ENCODE measurements at regions not wholly inside any gene's neighbourhood (a gene's known extent, or its start where the extent isn't known, plus 50 kb on each side); places are given as distances from the start of the nearest gene placed in this dataset.
"Not testable (repeated sequence)": the region's sequence is repeated elsewhere in the genome, so short reads cannot be mapped to it uniquely, and the experiment has no call there.

GRCh38 chr2:226548732-226549131 lies 250.9 kb downstream of the IRS1 start:
- Mint-ChIP-seq H3K9me3 (no peaks in the 10 kb centered on the region), H3K27me3 (peaks cover 0 to 1% of the 10 kb centered on the region in 2 donors), H3K4me1 (ENCODE audit: low read depth in 2 of 2) (no peaks in the 10 kb centered on the region), H3K36me3 (ENCODE audit: insufficient read depth) (no peaks in the 10 kb centered on the region), H3K4me3 (no peak overlapping the region), H3K27ac (no peak overlapping the region)
- DNase-seq (no peak), ATAC-seq (replicated peaks) (no peak)

- no peak for DNase-seq
- Mint-ChIP-seq H3K4me1 (ENCODE audit: low read depth in 2 of 2) (no peaks in the 10 kb centered on the region), H3K4me3 (no peak overlapping the region), H3K9me3 (peaks cover 0 to 1% of the 10 kb centered on the region in 2 donors), H3K27ac (no peak overlapping the region), H3K27me3 (peaks cover 5 to 7% of the 10 kb centered on the region in 2 donors), H3K36me3 (ENCODE audit: insufficient read depth) (no peaks in the 10 kb centered on the region)
- ATAC-seq (replicated peaks), result no peak
These were observed 254.9 kb downstream of the IRS1 start for GRCh38 chr2:226544596-226545210.

GRCh38 chr2:226540204-226540994 lies 259.2 kb downstream of the IRS1 start:
- DNase-seq (no peak), ATAC-seq (replicated peaks) (no peak)
- Mint-ChIP-seq H3K27ac (no peak overlapping the region), H3K4me1 (ENCODE audit: low read depth in 2 of 2) (no peaks in the 10 kb centered on the region), H3K9me3 (peaks cover 0 to 1% of the 10 kb centered on the region in 2 donors), H3K36me3 (ENCODE audit: insufficient read depth) (no peaks in the 10 kb centered on the region), H3K4me3 (no peak overlapping the region), H3K27me3 (peaks cover 5 to 7% of the 10 kb centered on the region in 2 donors)

- Mint-ChIP-seq H3K36me3 (ENCODE audit: insufficient read depth) (no peaks in the 10 kb centered on the region), H3K27ac (no peak overlapping the region), H3K27me3 (peaks cover 0 to 5% of the 10 kb centered on the region in 2 donors), H3K4me3 (no peak overlapping the region), H3K9me3 (peaks cover 0 to 1% of the 10 kb centered on the region in 2 donors), H3K4me1 (ENCODE audit: low read depth in 2 of 2) (no peaks in the 10 kb centered on the region)
- ATAC-seq (replicated peaks) (no peak), DNase-seq (no peak)
These were observed 263.2 kb downstream of the IRS1 start for GRCh38 chr2:226536410-226536809.

- not testable (repeated sequence) for H3K9me3 Mint-ChIP-seq; H3K36me3 Mint-ChIP-seq (ENCODE audit: insufficient read depth); ATAC-seq (replicated peaks); H3K27me3 Mint-ChIP-seq; DNase-seq; H3K4me1 Mint-ChIP-seq (ENCODE audit: low read depth in 2 of 2); H3K4me3 Mint-ChIP-seq; H3K27ac Mint-ChIP-seq
These were observed 266.6 kb downstream of the IRS1 start for GRCh38 chr2:226532976-226533375.

- no peaks in the 10 kb centered on the region for H3K27me3 Mint-ChIP-seq
- H3K9me3 Mint-ChIP-seq, result no peaks in the 10 kb centered on the region
- no peaks in the 10 kb centered on the region for H3K4me1 Mint-ChIP-seq (ENCODE audit: low read depth in 2 of 2)
- no peak for ATAC-seq (replicated peaks)
- no peak for DNase-seq
- no peak overlapping the region for H3K27ac Mint-ChIP-seq
- no peaks in the 10 kb centered on the region for H3K36me3 Mint-ChIP-seq (ENCODE audit: insufficient read depth)
- no peak overlapping the region for H3K4me3 Mint-ChIP-seq
These were observed 268.4 kb downstream of the IRS1 start for GRCh38 chr2:226531061-226531810.

- H3K27ac Mint-ChIP-seq, result no peak overlapping the region
- H3K4me1 Mint-ChIP-seq (ENCODE audit: low read depth in 2 of 2), result no peaks in the 10 kb centered on the region
- DNase-seq, result no peak
- H3K36me3 Mint-ChIP-seq (ENCODE audit: insufficient read depth), result no peaks in the 10 kb centered on the region
- no peak overlapping the region for H3K4me3 Mint-ChIP-seq
- no peaks in the 10 kb centered on the region for H3K27me3 Mint-ChIP-seq
- H3K9me3 Mint-ChIP-seq, result no peaks in the 10 kb centered on the region
- ATAC-seq (replicated peaks), result no peak
These were observed 270.1 kb downstream of the IRS1 start for GRCh38 chr2:226529556-226529955.

- Mint-ChIP-seq H3K9me3 (no peaks in the 10 kb centered on the region), H3K4me1 (ENCODE audit: low read depth in 2 of 2) (no peaks in the 10 kb centered on the region), H3K4me3 (no peak overlapping the region), H3K27ac (no peak overlapping the region), H3K27me3 (no peaks in the 10 kb centered on the region), H3K36me3 (ENCODE audit: insufficient read depth) (no peaks in the 10 kb centered on the region)
- ATAC-seq (replicated peaks), result no peak
- no peak for DNase-seq
These were observed 272.9 kb downstream of the IRS1 start for GRCh38 chr2:226526716-226527115.

- ATAC-seq (replicated peaks) (no peak), DNase-seq (no peak)
- H3K27me3 Mint-ChIP-seq, result no peaks in the 10 kb centered on the region
- no peaks in the 10 kb centered on the region for H3K9me3 Mint-ChIP-seq
- H3K4me3 Mint-ChIP-seq, result no peak overlapping the region
- H3K27ac Mint-ChIP-seq, result no peak overlapping the region
- H3K36me3 Mint-ChIP-seq (ENCODE audit: insufficient read depth), result no peaks in the 10 kb centered on the region
- no peaks in the 10 kb centered on the region for H3K4me1 Mint-ChIP-seq (ENCODE audit: low read depth in 2 of 2)
These were observed 275.2 kb downstream of the IRS1 start for GRCh38 chr2:226524381-226524843.

- no peak for DNase-seq
- Mint-ChIP-seq H3K4me1 (ENCODE audit: low read depth in 2 of 2) (no peaks in the 10 kb centered on the region), H3K9me3 (no peaks in the 10 kb centered on the region), H3K27ac (no peak overlapping the region), H3K4me3 (no peak overlapping the region), H3K27me3 (no peaks in the 10 kb centered on the region), H3K36me3 (ENCODE audit: insufficient read depth) (no peaks in the 10 kb centered on the region)
- ATAC-seq (replicated peaks), result no peak
These were observed 278.9 kb downstream of the IRS1 start for GRCh38 chr2:226520723-226521122.

GRCh38 chr2:226515344-226516055 lies 284.1 kb downstream of the IRS1 start:
- Mint-ChIP-seq H3K36me3 (ENCODE audit: insufficient read depth) (no peaks in the 10 kb centered on the region), H3K4me1 (ENCODE audit: low read depth in 2 of 2) (no peaks in the 10 kb centered on the region), H3K27me3 (no peaks in the 10 kb centered on the region), H3K9me3 (no peaks in the 10 kb centered on the region), H3K27ac (no peak overlapping the region), H3K4me3 (no peak overlapping the region)
- no peak for ATAC-seq (replicated peaks)
- no peak for DNase-seq

GRCh38 chr2:226514895-226515294 lies 284.7 kb downstream of the IRS1 start:
- no peak overlapping the region for H3K4me3 Mint-ChIP-seq
- DNase-seq (no peak), ATAC-seq (replicated peaks) (no peak)
- H3K4me1 Mint-ChIP-seq (ENCODE audit: low read depth in 2 of 2), result no peaks in the 10 kb centered on the region
- no peaks in the 10 kb centered on the region for H3K9me3 Mint-ChIP-seq
- H3K36me3 Mint-ChIP-seq (ENCODE audit: insufficient read depth), result no peaks in the 10 kb centered on the region
- no peaks in the 10 kb centered on the region for H3K27me3 Mint-ChIP-seq
- no peak overlapping the region for H3K27ac Mint-ChIP-seq

- Mint-ChIP-seq H3K27me3 (no peaks in the 10 kb centered on the region), H3K27ac (no peak overlapping the region), H3K4me3 (no peak overlapping the region), H3K36me3 (ENCODE audit: insufficient read depth) (no peaks in the 10 kb centered on the region), H3K9me3 (no peaks in the 10 kb centered on the region), H3K4me1 (ENCODE audit: low read depth in 2 of 2) (no peaks in the 10 kb centered on the region)
- DNase-seq (no peak), ATAC-seq (replicated peaks) (no peak)
These were observed 288.3 kb downstream of the IRS1 start for GRCh38 chr2:226511311-226511710.

Measured in effector memory CD8-positive, alpha-beta T cell (primary cell).